ENCODE measurements at regions not wholly inside any gene's neighbourhood (a gene's known extent, or its start where the extent isn't known, plus 50 kb on each side); places are given as distances from the start of the nearest gene placed in this dataset.

- TF ChIP-seq CTCF (IDR thresholded peaks at IDR 0.05), result no peak
- no peak for TF ChIP-seq POLR2A (IDR thresholded peaks at IDR 0.05)
These were observed 448.7 kb downstream of the CDH8 start for GRCh38 chr16:61587526-61587925.

All from testis (tissue), 2 donors.